GM18868 (cell line): ENCODE measurements at regions not wholly inside any gene's neighbourhood (a gene's known extent, or its start where the extent isn't known, plus 50 kb on each side); places are given as distances from the start of the nearest gene placed in this dataset.

Experiments
- ATAC-seq: cut with Tn5 transposase; IDR thresholded peaks from one replicate; pipeline ENCODE4 v1.9.1; 2021; ENCODE audit warnings: mild to moderate bottlenecking, moderate library complexity; ENCODE audit not compliant: unreplicated experiment

- no peak for ATAC-seq
Measured at GRCh38 chr7:46839651-46840050, 742.3 kb downstream of the TNS3 start.

GRCh38 chr7:46838463-46838862 is 743.4 kb downstream of the TNS3 start:
- no peak for ATAC-seq

GRCh38 chr7:46835556-46835955 is 746.4 kb downstream of the TNS3 start:
- no peak for ATAC-seq

- ATAC-seq = no peak
Measured at GRCh38 chr7:46834921-46835320, 747.0 kb downstream of the TNS3 start.

- ATAC-seq = no peak
Measured at GRCh38 chr7:46833197-46833596, 748.7 kb downstream of the TNS3 start.

GRCh38 chr7:46832136-46832535 is 749.8 kb downstream of the TNS3 start:
- ATAC-seq = no peak

GRCh38 chr7:46819819-46820218 is 762.1 kb downstream of the TNS3 start:
- ATAC-seq = no peak

- ATAC-seq = no peak
Measured at GRCh38 chr7:46814516-46815250, 767.2 kb downstream of the TNS3 start.

- no peak for ATAC-seq
Measured at GRCh38 chr7:46812101-46812675, 769.7 kb downstream of the TNS3 start.

GRCh38 chr7:46811529-46811928 is 770.4 kb downstream of the TNS3 start:
- no peak for ATAC-seq

GRCh38 chr7:46810986-46811385 is 770.9 kb downstream of the TNS3 start:
- no peak for ATAC-seq

GRCh38 chr7:46809886-46810285 is 772.0 kb downstream of the TNS3 start:
- no peak for ATAC-seq

- ATAC-seq = no peak
Measured at GRCh38 chr7:46806856-46807255, 775.1 kb downstream of the TNS3 start.

- no peak for ATAC-seq
Measured at GRCh38 chr7:46802479-46802878, 779.4 kb downstream of the TNS3 start.

GRCh38 chr7:46791188-46791587 is 790.7 kb downstream of the TNS3 start:
- no peak for ATAC-seq

- ATAC-seq = no peak
Measured at GRCh38 chr7:46786995-46787394, 794.9 kb downstream of the TNS3 start.

- ATAC-seq = no peak
Measured at GRCh38 chr7:46786221-46786954, 795.5 kb downstream of the TNS3 start.

GRCh38 chr7:46784732-46785131 is 797.2 kb downstream of the TNS3 start:
- no peak for ATAC-seq

- ATAC-seq = no peak
Measured at GRCh38 chr7:46781901-46782439, 799.9 kb downstream of the TNS3 start.

- ATAC-seq = no peak
Measured at GRCh38 chr7:46776790-46777189, 805.1 kb downstream of the TNS3 start.

- no peak for ATAC-seq
Measured at GRCh38 chr7:46775776-46776175, 806.1 kb downstream of the TNS3 start.

GRCh38 chr7:46775020-46775419 is 806.9 kb downstream of the TNS3 start:
- no peak for ATAC-seq
